Erythroblast (primary cell): ENCODE measurements at regions not wholly inside any gene's neighbourhood (a gene's known extent, or its start where the extent isn't known, plus 50 kb on each side); places are given as distances from the start of the nearest gene placed in this dataset.

ENCODE experiments used
- GATA1 ChIP-seq: IDR thresholded peaks from 2 replicates; pipeline ENCODE4 v1.6.1; 2011; ENCODE audit warnings: low read depth, mild to moderate bottlenecking, control low read depth, low read length, moderate library complexity
- POLR2A ChIP-seq: IDR thresholded peaks from 2 replicates; pipeline ENCODE4 v1.6.1; 2011; ENCODE audit warnings: mild to moderate bottlenecking, low read length

GRCh38 chr10:53003094-53003493 is 230.5 kb upstream of the MBL2 start:
- TF ChIP-seq POLR2A: no peak
- no peak for TF ChIP-seq GATA1
